ENCODE measurements at regions not wholly inside any gene's neighbourhood (a gene's known extent, or its start where the extent isn't known, plus 50 kb on each side); places are given as distances from the start of the nearest gene placed in this dataset.

DNA sequence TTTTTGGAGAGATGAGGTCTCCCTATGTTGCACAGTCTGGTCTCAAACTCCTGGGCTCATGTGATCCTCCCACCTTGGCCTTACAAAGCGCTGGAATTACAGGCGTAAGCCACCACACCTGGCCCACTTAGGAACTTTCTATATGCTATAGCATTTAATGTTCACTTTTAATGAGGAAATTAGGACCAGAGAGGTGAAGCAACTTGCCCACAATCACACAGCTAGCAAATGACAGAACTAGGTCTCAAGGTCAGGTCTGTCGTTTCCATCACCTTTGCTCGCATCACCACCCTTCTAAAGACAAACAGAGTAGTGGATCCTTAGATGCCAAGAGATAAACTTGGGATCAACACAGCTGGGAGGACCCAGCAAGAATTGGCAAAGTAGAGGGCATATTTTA lies 381.7 kb downstream of the CD83 start (continued):
- TF ChIP-seq, protein P1, sequence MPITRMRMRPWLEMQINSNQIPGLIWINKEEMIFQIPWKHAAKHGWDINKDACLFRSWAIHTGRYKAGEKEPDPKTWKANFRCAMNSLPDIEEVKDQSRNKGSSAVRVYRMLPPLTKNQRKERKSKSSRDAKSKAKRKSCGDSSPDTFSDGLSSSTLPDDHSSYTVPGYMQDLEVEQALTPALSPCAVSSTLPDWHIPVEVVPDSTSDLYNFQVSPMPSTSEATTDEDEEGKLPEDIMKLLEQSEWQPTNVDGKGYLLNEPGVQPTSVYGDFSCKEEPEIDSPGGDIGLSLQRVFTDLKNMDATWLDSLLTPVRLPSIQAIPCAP (CRISPR knock-in tag; IDR thresholded peaks at IDR 0.05), result no peak
- TF ChIP-seq, protein P2, sequence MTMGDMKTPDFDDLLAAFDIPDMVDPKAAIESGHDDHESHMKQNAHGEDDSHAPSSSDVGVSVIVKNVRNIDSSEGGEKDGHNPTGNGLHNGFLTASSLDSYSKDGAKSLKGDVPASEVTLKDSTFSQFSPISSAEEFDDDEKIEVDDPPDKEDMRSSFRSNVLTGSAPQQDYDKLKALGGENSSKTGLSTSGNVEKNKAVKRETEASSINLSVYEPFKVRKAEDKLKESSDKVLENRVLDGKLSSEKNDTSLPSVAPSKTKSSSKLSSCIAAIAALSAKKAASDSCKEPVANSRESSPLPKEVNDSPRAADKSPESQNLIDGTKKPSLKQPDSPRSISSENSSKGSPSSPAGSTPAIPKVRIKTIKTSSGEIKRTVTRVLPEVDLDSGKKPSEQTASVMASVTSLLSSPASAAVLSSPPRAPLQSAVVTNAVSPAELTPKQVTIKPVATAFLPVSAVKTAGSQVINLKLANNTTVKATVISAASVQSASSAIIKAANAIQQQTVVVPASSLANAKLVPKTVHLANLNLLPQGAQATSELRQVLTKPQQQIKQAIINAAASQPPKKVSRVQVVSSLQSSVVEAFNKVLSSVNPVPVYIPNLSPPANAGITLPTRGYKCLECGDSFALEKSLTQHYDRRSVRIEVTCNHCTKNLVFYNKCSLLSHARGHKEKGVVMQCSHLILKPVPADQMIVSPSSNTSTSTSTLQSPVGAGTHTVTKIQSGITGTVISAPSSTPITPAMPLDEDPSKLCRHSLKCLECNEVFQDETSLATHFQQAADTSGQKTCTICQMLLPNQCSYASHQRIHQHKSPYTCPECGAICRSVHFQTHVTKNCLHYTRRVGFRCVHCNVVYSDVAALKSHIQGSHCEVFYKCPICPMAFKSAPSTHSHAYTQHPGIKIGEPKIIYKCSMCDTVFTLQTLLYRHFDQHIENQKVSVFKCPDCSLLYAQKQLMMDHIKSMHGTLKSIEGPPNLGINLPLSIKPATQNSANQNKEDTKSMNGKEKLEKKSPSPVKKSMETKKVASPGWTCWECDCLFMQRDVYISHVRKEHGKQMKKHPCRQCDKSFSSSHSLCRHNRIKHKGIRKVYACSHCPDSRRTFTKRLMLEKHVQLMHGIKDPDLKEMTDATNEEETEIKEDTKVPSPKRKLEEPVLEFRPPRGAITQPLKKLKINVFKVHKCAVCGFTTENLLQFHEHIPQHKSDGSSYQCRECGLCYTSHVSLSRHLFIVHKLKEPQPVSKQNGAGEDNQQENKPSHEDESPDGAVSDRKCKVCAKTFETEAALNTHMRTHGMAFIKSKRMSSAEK (CRISPR knock-in tag; IDR thresholded peaks at IDR 0.05; ENCODE audit: borderline replicate concordance), result no peak
- no peak for TF ChIP-seq PRRX2 (CRISPR knock-in tag; IDR thresholded peaks at IDR 0.05)
- TF ChIP-seq, protein P3, sequence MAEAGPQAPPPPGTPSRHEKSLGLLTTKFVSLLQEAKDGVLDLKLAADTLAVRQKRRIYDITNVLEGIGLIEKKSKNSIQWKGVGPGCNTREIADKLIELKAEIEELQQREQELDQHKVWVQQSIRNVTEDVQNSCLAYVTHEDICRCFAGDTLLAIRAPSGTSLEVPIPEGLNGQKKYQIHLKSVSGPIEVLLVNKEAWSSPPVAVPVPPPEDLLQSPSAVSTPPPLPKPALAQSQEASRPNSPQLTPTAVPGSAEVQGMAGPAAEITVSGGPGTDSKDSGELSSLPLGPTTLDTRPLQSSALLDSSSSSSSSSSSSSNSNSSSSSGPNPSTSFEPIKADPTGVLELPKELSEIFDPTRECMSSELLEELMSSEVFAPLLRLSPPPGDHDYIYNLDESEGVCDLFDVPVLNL (CRISPR knock-in tag; IDR thresholded peaks at IDR 0.05; ENCODE audit: borderline replicate concordance, low read depth), result no peak
- TF ChIP-seq, protein P4, sequence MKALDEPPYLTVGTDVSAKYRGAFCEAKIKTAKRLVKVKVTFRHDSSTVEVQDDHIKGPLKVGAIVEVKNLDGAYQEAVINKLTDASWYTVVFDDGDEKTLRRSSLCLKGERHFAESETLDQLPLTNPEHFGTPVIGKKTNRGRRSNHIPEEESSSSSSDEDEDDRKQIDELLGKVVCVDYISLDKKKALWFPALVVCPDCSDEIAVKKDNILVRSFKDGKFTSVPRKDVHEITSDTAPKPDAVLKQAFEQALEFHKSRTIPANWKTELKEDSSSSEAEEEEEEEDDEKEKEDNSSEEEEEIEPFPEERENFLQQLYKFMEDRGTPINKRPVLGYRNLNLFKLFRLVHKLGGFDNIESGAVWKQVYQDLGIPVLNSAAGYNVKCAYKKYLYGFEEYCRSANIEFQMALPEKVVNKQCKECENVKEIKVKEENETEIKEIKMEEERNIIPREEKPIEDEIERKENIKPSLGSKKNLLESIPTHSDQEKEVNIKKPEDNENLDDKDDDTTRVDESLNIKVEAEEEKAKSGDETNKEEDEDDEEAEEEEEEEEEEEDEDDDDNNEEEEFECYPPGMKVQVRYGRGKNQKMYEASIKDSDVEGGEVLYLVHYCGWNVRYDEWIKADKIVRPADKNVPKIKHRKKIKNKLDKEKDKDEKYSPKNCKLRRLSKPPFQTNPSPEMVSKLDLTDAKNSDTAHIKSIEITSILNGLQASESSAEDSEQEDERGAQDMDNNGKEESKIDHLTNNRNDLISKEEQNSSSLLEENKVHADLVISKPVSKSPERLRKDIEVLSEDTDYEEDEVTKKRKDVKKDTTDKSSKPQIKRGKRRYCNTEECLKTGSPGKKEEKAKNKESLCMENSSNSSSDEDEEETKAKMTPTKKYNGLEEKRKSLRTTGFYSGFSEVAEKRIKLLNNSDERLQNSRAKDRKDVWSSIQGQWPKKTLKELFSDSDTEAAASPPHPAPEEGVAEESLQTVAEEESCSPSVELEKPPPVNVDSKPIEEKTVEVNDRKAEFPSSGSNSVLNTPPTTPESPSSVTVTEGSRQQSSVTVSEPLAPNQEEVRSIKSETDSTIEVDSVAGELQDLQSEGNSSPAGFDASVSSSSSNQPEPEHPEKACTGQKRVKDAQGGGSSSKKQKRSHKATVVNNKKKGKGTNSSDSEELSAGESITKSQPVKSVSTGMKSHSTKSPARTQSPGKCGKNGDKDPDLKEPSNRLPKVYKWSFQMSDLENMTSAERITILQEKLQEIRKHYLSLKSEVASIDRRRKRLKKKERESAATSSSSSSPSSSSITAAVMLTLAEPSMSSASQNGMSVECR (CRISPR knock-in tag; IDR thresholded peaks at IDR 0.05; ENCODE audit: borderline replicate concordance), result no peak
- no peak for TF ChIP-seq CREB1 (CRISPR knock-in tag; IDR thresholded peaks at IDR 0.05)
- TF ChIP-seq, protein P5, sequence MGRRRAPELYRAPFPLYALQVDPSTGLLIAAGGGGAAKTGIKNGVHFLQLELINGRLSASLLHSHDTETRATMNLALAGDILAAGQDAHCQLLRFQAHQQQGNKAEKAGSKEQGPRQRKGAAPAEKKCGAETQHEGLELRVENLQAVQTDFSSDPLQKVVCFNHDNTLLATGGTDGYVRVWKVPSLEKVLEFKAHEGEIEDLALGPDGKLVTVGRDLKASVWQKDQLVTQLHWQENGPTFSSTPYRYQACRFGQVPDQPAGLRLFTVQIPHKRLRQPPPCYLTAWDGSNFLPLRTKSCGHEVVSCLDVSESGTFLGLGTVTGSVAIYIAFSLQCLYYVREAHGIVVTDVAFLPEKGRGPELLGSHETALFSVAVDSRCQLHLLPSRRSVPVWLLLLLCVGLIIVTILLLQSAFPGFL (CRISPR knock-in tag; IDR thresholded peaks at IDR 0.05; ENCODE audit: borderline replicate concordance), result no peak
- TF ChIP-seq RELA (CRISPR knock-in tag; IDR thresholded peaks at IDR 0.05; ENCODE audit: borderline replicate concordance), result no peak
- TF ChIP-seq, protein P6, sequence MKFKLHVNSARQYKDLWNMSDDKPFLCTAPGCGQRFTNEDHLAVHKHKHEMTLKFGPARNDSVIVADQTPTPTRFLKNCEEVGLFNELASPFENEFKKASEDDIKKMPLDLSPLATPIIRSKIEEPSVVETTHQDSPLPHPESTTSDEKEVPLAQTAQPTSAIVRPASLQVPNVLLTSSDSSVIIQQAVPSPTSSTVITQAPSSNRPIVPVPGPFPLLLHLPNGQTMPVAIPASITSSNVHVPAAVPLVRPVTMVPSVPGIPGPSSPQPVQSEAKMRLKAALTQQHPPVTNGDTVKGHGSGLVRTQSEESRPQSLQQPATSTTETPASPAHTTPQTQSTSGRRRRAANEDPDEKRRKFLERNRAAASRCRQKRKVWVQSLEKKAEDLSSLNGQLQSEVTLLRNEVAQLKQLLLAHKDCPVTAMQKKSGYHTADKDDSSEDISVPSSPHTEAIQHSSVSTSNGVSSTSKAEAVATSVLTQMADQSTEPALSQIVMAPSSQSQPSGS (CRISPR knock-in tag; IDR thresholded peaks at IDR 0.05; ENCODE audit: borderline replicate concordance, low read depth), result no peak

DNA sequence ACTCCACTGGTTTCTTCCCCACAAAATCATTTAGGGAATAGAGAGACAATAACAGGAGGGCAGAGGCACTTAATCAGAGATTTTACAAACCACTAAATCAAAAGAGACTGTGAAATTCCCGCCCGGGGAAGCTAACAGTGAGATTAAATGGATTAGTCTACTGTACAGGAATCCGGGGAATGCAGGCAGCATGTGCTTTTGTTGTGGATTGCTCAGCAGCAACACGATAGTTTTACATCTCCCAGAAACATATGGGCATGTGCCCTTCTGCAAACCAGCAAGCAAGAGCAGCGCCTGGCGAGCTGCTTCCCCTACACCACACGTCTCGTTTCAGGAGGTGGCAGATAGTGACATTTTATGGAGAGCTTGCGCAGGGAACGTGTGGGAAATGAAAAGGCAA lies 382.3 kb downstream of the CD83 start:
- peaks cover 7% of the 10 kb centered on the region; the same call in 1 of the 2 replicates for H3K4me1 Mint-ChIP-seq
- 0 out of 2 replicates have a peak overlapping the region, but pooled peaks have one; percentile 25 for H3K27ac Mint-ChIP-seq
- DNase-seq (ENCODE audit: low spot score) (no peak), ATAC-seq (no peak)
- ChIA-PET POLR2A (no interaction called here), CTCF (no interaction called here)
- H3K36me3 Mint-ChIP-seq, result peaks cover 7% of the 10 kb centered on the region
- H3K4me3 Mint-ChIP-seq, result no peak overlapping the region
- TF ChIP-seq, protein P7, sequence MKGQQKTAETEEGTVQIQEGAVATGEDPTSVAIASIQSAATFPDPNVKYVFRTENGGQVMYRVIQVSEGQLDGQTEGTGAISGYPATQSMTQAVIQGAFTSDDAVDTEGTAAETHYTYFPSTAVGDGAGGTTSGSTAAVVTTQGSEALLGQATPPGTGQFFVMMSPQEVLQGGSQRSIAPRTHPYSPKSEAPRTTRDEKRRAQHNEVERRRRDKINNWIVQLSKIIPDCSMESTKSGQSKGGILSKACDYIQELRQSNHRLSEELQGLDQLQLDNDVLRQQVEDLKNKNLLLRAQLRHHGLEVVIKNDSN (CRISPR knock-in tag; IDR thresholded peaks at IDR 0.05), result no peak
- TF ChIP-seq NFYB (CRISPR knock-in tag; conservative IDR thresholded peaks at IDR 0.05; ENCODE audit: low read depth), result no peak
- TF ChIP-seq, protein P8, sequence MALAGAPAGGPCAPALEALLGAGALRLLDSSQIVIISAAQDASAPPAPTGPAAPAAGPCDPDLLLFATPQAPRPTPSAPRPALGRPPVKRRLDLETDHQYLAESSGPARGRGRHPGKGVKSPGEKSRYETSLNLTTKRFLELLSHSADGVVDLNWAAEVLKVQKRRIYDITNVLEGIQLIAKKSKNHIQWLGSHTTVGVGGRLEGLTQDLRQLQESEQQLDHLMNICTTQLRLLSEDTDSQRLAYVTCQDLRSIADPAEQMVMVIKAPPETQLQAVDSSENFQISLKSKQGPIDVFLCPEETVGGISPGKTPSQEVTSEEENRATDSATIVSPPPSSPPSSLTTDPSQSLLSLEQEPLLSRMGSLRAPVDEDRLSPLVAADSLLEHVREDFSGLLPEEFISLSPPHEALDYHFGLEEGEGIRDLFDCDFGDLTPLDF (CRISPR knock-in tag; IDR thresholded peaks at IDR 0.05), result no peak
- TF ChIP-seq SOX15 (CRISPR knock-in tag; IDR thresholded peaks at IDR 0.05), result no peak
- TF ChIP-seq, protein P1 (CRISPR knock-in tag; IDR thresholded peaks at IDR 0.05), result no peak
- TF ChIP-seq, protein P6 (CRISPR knock-in tag; IDR thresholded peaks at IDR 0.05; ENCODE audit: borderline replicate concordance, low read depth), result no peak
- TF ChIP-seq, protein P5 (CRISPR knock-in tag; IDR thresholded peaks at IDR 0.05; ENCODE audit: borderline replicate concordance), result no peak
- TF ChIP-seq ZNF671 (CRISPR knock-in tag; IDR thresholded peaks at IDR 0.05), result no peak
- peaks cover 17% of the 10 kb centered on the region for H3K9me3 Mint-ChIP-seq
- no peaks in the 10 kb centered on the region for H3K27me3 Mint-ChIP-seq (ENCODE audit: low read depth)
